ENCODE measurements at regions not wholly inside any gene's neighbourhood (a gene's known extent, or its start where the extent isn't known, plus 50 kb on each side); places are given as distances from the start of the nearest gene placed in this dataset.

DNA sequence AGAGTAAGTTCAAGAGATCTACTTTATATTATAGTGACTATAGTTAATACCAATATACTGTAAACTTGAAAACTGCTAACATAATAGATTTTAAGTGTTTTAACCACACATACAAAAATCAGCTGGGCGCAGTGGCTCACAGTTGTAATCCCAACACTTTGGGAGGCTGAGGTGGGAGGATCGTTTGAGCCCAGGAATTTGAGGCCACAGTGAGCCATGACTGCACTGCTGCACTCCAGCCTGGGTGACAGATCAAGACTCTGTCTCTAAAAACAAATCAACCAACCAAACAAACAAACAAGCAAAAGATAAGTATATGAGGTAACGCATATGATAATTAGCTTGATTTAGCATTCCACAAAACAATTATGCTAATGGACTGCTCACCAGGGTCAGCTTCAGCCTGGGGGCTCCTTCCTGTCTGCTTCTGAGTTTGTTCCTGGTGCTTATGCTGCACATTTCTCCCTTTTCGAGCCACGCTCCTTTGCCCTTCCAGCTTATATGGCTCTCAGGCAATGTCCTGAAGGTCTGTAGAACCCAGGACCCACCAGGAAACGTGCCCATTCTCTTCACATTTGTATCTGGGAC lies 357.6 kb downstream of the EN1 start:
- Histone ChIP-seq H3K36me3 (ENCODE audit: insufficient read depth, low read length) (no peaks in the 10 kb centered on the region), H3K4me2 (ENCODE audit: low read length) (no peak overlapping the region), H4K20me1 (ENCODE audit: insufficient read depth) (no peaks in the 10 kb centered on the region), H3K79me2 (replicated peaks; ENCODE audit: insufficient read depth, low read length) (no peaks in the 10 kb centered on the region), H3K9me3 (ENCODE audit: low read length) (no peaks in the 10 kb centered on the region), H3K9ac (ENCODE audit: low read length) (no peak overlapping the region), H3F3A (ENCODE audit: insufficient read depth, low read length, poor library complexity, severe bottlenecking) (no peaks in the 10 kb centered on the region), H3K4me3 (ENCODE audit: low read length) (no peak overlapping the region), H3K27ac (ENCODE audit: low read length) (no peak overlapping the region), H2AFZ (ENCODE audit: low read depth, low read length) (no peak overlapping the region), H3K9me2 (ENCODE audit: insufficient read depth, low read length) (no peaks in the 10 kb centered on the region), H3K27me3 (ENCODE audit: insufficient read depth, low read depth, low read length) (peaks cover 7% of the 10 kb centered on the region)
- no peak for TF ChIP-seq MXI1 (conservative IDR thresholded peaks at IDR 0.05; ENCODE audit: poor library complexity, severe bottlenecking)
- no peak for TF ChIP-seq TAF1 (IDR thresholded peaks at IDR 0.05; ENCODE audit: low read depth)
- no peak for TF ChIP-seq EZH2 (IDR thresholded peaks at IDR 0.05; ENCODE audit: borderline replicate concordance, insufficient read depth, low read length, poor library complexity, severe bottlenecking)
- no peak for TF ChIP-seq POLR2AphosphoS5 (IDR thresholded peaks at IDR 0.05)
- TF ChIP-seq EP300 (conservative IDR thresholded peaks at IDR 0.05; ENCODE audit: poor library complexity, severe bottlenecking) = no peak
- TF ChIP-seq, protein P1, sequence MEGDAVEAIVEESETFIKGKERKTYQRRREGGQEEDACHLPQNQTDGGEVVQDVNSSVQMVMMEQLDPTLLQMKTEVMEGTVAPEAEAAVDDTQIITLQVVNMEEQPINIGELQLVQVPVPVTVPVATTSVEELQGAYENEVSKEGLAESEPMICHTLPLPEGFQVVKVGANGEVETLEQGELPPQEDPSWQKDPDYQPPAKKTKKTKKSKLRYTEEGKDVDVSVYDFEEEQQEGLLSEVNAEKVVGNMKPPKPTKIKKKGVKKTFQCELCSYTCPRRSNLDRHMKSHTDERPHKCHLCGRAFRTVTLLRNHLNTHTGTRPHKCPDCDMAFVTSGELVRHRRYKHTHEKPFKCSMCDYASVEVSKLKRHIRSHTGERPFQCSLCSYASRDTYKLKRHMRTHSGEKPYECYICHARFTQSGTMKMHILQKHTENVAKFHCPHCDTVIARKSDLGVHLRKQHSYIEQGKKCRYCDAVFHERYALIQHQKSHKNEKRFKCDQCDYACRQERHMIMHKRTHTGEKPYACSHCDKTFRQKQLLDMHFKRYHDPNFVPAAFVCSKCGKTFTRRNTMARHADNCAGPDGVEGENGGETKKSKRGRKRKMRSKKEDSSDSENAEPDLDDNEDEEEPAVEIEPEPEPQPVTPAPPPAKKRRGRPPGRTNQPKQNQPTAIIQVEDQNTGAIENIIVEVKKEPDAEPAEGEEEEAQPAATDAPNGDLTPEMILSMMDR (IDR thresholded peaks at IDR 0.05; ENCODE audit: poor library complexity, severe bottlenecking) = no peak
- TF ChIP-seq REST (IDR thresholded peaks at IDR 0.05; ENCODE audit: borderline replicate concordance) = no peak
- TF ChIP-seq RAD21 (conservative IDR thresholded peaks at IDR 0.05) = no peak
- TF ChIP-seq SMC3 (conservative IDR thresholded peaks at IDR 0.05; ENCODE audit: poor library complexity) = no peak

DNA sequence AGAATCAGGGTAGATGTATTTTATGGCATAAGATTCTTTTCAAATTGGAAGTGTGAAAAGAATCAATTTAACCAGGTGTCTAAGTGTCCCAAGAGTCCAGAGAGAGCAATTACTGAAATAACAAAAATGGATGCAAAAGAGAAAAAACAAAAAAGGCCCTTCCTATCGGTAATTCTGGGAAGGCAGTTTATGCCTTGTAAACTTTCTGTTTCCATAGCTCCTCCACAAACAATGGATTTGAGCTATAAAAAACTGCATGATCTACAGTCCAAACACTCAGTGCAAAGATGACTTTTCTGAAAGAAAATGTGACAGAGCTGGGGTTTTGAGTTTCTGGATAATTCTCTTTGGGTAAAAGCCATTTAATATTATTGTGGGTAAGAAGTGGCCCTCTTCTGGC lies 366.1 kb downstream of the EN1 start:
- H3K9ac ChIP-seq (ENCODE audit: low read length) = no peak overlapping the region
- H3K9me2 ChIP-seq (ENCODE audit: insufficient read depth, low read length) = no peaks in the 10 kb centered on the region
- H3K27ac ChIP-seq (ENCODE audit: low read length) = no peak overlapping the region
- H3K4me2 ChIP-seq (ENCODE audit: low read length) = no peak overlapping the region
- no peak for TF ChIP-seq POLR2AphosphoS5 (IDR thresholded peaks at IDR 0.05)
- TF ChIP-seq EZH2 (IDR thresholded peaks at IDR 0.05; ENCODE audit: borderline replicate concordance, insufficient read depth, low read length, poor library complexity, severe bottlenecking) = no peak
- TF ChIP-seq REST (IDR thresholded peaks at IDR 0.05; ENCODE audit: borderline replicate concordance) = no peak
- TF ChIP-seq, protein P1 (IDR thresholded peaks at IDR 0.05; ENCODE audit: poor library complexity, severe bottlenecking) = no peak
- TF ChIP-seq EP300 (conservative IDR thresholded peaks at IDR 0.05; ENCODE audit: poor library complexity, severe bottlenecking) = no peak
- no peak for TF ChIP-seq TAF1 (IDR thresholded peaks at IDR 0.05; ENCODE audit: low read depth)
- no peaks in the 10 kb centered on the region for H4K20me1 ChIP-seq (ENCODE audit: insufficient read depth)
- no peaks in the 10 kb centered on the region for H3K9me3 ChIP-seq (ENCODE audit: low read length)
- peaks cover 51% of the 10 kb centered on the region for H3K27me3 ChIP-seq (ENCODE audit: insufficient read depth, low read depth, low read length)
- no peak overlapping the region for H2AFZ ChIP-seq (ENCODE audit: low read depth, low read length)
- no peak overlapping the region for H3K4me3 ChIP-seq (ENCODE audit: low read length)
- H3F3A ChIP-seq (ENCODE audit: insufficient read depth, low read length, poor library complexity, severe bottlenecking) = no peaks in the 10 kb centered on the region
- H3K36me3 ChIP-seq (ENCODE audit: insufficient read depth, low read length) = no peaks in the 10 kb centered on the region
- H3K79me2 ChIP-seq (replicated peaks; ENCODE audit: insufficient read depth, low read length) = no peaks in the 10 kb centered on the region
